Colonic mucosa (tissue), 4 donors: ENCODE measurements at regions not wholly inside any gene's neighbourhood (a gene's known extent, or its start where the extent isn't known, plus 50 kb on each side); places are given as distances from the start of the nearest gene placed in this dataset.
"Not testable (repeated sequence)": the region's sequence is repeated elsewhere in the genome, so short reads cannot be mapped to it uniquely, and the experiment has no call there.

Experiments
- DNase-seq: peaks from one replicate; pipeline ENCODE4 v3.0.0-alpha.2; 2020
- H3K27ac ChIP-seq: fragments of 200-600 bp; one replicate; pipeline ENCODE4 v1.8.0; 2021
- H3K27me3 ChIP-seq: fragments of 200-600 bp; one replicate; pipeline ENCODE4 v1.8.0; 2021
- H3K36me3 ChIP-seq: fragments of 200-600 bp; one replicate; pipeline ENCODE4 v1.8.0; 2021
- H3K4me1 ChIP-seq: fragments of 200-600 bp; one replicate; pipeline ENCODE4 v1.8.0; 2021; ENCODE audit warnings: mild to moderate bottlenecking
- H3K4me3 ChIP-seq: fragments of 200-600 bp; one replicate; pipeline ENCODE4 v1.8.0; 2021
- H3K9ac ChIP-seq, 2 donors: one replicate each; pipeline ENCODE4 v1.7.0; 2013; ENCODE audit warnings: control low read depth in 2 of 2, low read depth in 2 of 2, low read length in 2 of 2
- H3K9me3 ChIP-seq: fragments of 200-600 bp; one replicate; pipeline ENCODE4 v1.8.0; 2021
- CTCF ChIP-seq: fragments of 200-600 bp; IDR thresholded peaks from one replicate; pipeline ENCODE4 v1.8.0; 2022; ENCODE audit warnings: antibody characterized with exemption, mild to moderate bottlenecking
- intact Hi-C: fragments of 100-400 bp; cut with DNase I; formaldehyde crosslinking; loops from one replicate; pipeline ENCODE4 v1.14.1; 2022
- donor health status: healthy.
- donor health status: DM: no; HTN: no; CAD: no.
- donor health status: DM: no; HTN: no; CAD: no.

GRCh38 chr5:97501286-97501964 is 318.4 kb upstream of the RIOK2 start:
- intact Hi-C loops: no loop called here
- DNase-seq: no peak
- TF ChIP-seq CTCF: no peak
- no peak overlapping the region for H3K4me3 ChIP-seq
- H3K27me3 ChIP-seq: no peaks in the 10 kb centered on the region
- no peaks in the 10 kb centered on the region for H3K9me3 ChIP-seq
- no peak overlapping the region for H3K9ac ChIP-seq
- no peak overlapping the region for H3K27ac ChIP-seq
- no peaks in the 10 kb centered on the region for H3K36me3 ChIP-seq
- no peaks in the 10 kb centered on the region for H3K4me1 ChIP-seq

GRCh38 chr5:97501965-97502305 is 318.9 kb upstream of the RIOK2 start:
- Histone ChIP-seq H3K27ac (no peak overlapping the region), H3K9ac (no peak overlapping the region), H3K27me3 (no peaks in the 10 kb centered on the region), H3K36me3 (no peaks in the 10 kb centered on the region), H3K4me3 (no peak overlapping the region), H3K9me3 (no peaks in the 10 kb centered on the region), H3K4me1 (no peaks in the 10 kb centered on the region)
- TF ChIP-seq CTCF: no peak
- intact Hi-C loops: no loop called here
- no peak for DNase-seq

- no peak for DNase-seq
- Histone ChIP-seq H3K27ac (no peak overlapping the region), H3K36me3 (no peaks in the 10 kb centered on the region), H3K9ac (no peak overlapping the region), H3K9me3 (no peaks in the 10 kb centered on the region), H3K27me3 (no peaks in the 10 kb centered on the region), H3K4me3 (no peak overlapping the region), H3K4me1 (no peaks in the 10 kb centered on the region)
- no peak for TF ChIP-seq CTCF
- intact Hi-C loops: no loop called here
These were observed 325.8 kb upstream of the RIOK2 start for GRCh38 chr5:97508864-97509263.

GRCh38 chr5:97519565-97519964 is 336.5 kb upstream of the RIOK2 start:
- H3K27me3 ChIP-seq, H3K9ac ChIP-seq, H3K4me1 ChIP-seq, H3K36me3 ChIP-seq, H3K4me3 ChIP-seq, H3K27ac ChIP-seq, DNase-seq, intact Hi-C loops, H3K9me3 ChIP-seq: not testable (repeated sequence)

GRCh38 chr5:97523336-97523735 is 340.3 kb upstream of the RIOK2 start:
- H3K9me3 ChIP-seq, H3K36me3 ChIP-seq, intact Hi-C loops, H3K4me3 ChIP-seq, H3K27me3 ChIP-seq, H3K9ac ChIP-seq, DNase-seq, H3K27ac ChIP-seq, H3K4me1 ChIP-seq: not testable (repeated sequence)

GRCh38 chr5:97525780-97526179 is 342.7 kb upstream of the RIOK2 start:
- Histone ChIP-seq H3K9me3 (no peaks in the 10 kb centered on the region), H3K4me3 (no peak overlapping the region), H3K27me3 (no peaks in the 10 kb centered on the region), H3K36me3 (no peaks in the 10 kb centered on the region), H3K4me1 (no peaks in the 10 kb centered on the region), H3K9ac (no peak overlapping the region), H3K27ac (no peak overlapping the region)
- intact Hi-C loops: no loop called here
- no peak for TF ChIP-seq CTCF
- no peak for DNase-seq

- Histone ChIP-seq H3K9me3 (no peaks in the 10 kb centered on the region), H3K36me3 (no peaks in the 10 kb centered on the region), H3K9ac (no peak overlapping the region), H3K4me3 (no peak overlapping the region), H3K27me3 (no peaks in the 10 kb centered on the region), H3K27ac (no peak overlapping the region), H3K4me1 (no peaks in the 10 kb centered on the region)
- TF ChIP-seq CTCF: no peak
- DNase-seq: no peak
- intact Hi-C loops: no loop called here
These were observed 345.9 kb upstream of the RIOK2 start for GRCh38 chr5:97528941-97529340.
